SK-N-SH (cell line): ENCODE measurements at regions not wholly inside any gene's neighbourhood (a gene's known extent, or its start where the extent isn't known, plus 50 kb on each side); places are given as distances from the start of the nearest gene placed in this dataset.

Experiments used
- CTCF ChIA-PET: fragments of 300-600, 350-600 bp; formaldehyde crosslinking; extraction: SDS; loops from one replicate; lab custom pipeline; 2021; lab: Yijun Ruan, JAX
- POLR2A ChIA-PET: fragments of 350-600 bp; sonication (Branson Sonifier 250); formaldehyde crosslinking; extraction: SDS; loops from one replicate; lab custom pipeline; 2020; ENCODE audit warnings: antibody characterized with exemption, inconsistent platforms; lab: Yijun Ruan, JAX
- DNase-seq: peaks from one replicate; pipeline ENCODE4 v3.0.0; 2012
- H2AFZ ChIP-seq: fragments of 200-600 bp; sonication (generic); 2 replicates; pipeline ENCODE4 v1.8.1; 2016; ENCODE audit warnings: antibody characterized with exemption, mild to moderate bottlenecking, low read depth
- H3F3A ChIP-seq: fragments of 200-600 bp; sonication (generic); replicated peaks from 2 replicates; pipeline ENCODE3; 2016; ENCODE audit warnings: antibody characterized with exemption, mild to moderate bottlenecking; ENCODE audit not compliant: insufficient read depth
- H3K27ac ChIP-seq, 2 experiments: fragments of 200-500 bp in 1 of 2; fragments of 200-600 bp in 1 of 2; sonication (Bioruptor generic) in 1 of 2; sonication (generic), shearing (Covaris generic) in 1 of 2; 2 replicates each; pipeline versions ENCODE4 v1.5.1 to v1.6.1; 2014 to 2016; ENCODE audit warnings: low read depth in 2 of 2, inconsistent platforms in 1 of 2, low read length in 1 of 2, mild to moderate bottlenecking in 1 of 2, mixed read lengths in 1 of 2
- H3K27me3 ChIP-seq: fragments of 200-600 bp; sonication (generic), shearing (Covaris generic); 2 replicates; pipeline ENCODE4 v1.6.1; 2016; ENCODE audit warnings: mixed run types; ENCODE audit not compliant: insufficient read depth
- H3K36me3 ChIP-seq, 2 experiments: fragments of 200-500 bp in 1 of 2; fragments of 200-600 bp in 1 of 2; sonication (Bioruptor generic) in 1 of 2; sonication (generic) in 1 of 2; replicated peaks in 1 of 2; 2 replicates each; pipeline versions ENCODE3 to v1.5.1; 2014 to 2016; ENCODE audit warnings: low read length in 1 of 2, mild to moderate bottlenecking in 1 of 2; ENCODE audit not compliant: insufficient read depth in 2 of 2, control insufficient read depth in 1 of 2
- H3K4me1 ChIP-seq, 2 experiments: fragments of 200-500 bp in 1 of 2; fragments of 200-600 bp in 1 of 2; sonication (Bioruptor generic) in 1 of 2; sonication (generic), shearing (Covaris generic) in 1 of 2; 2 replicates each; pipeline versions ENCODE4 v1.5.1 to v1.6.1; 2014 to 2016; ENCODE audit warnings: low read depth in 1 of 2, low read length in 1 of 2, mixed run types in 1 of 2; ENCODE audit not compliant: insufficient read depth in 2 of 2, control insufficient read depth in 1 of 2
- H3K4me2 ChIP-seq: fragments of 200-600 bp; sonication (generic), shearing (Covaris generic); 2 replicates; pipeline ENCODE4 v1.6.1; 2017; ENCODE audit warnings: mixed run types
- H3K4me3 ChIP-seq, 2 experiments: fragments of 200-500 bp in 1 of 2; fragments of 200-600 bp in 1 of 2; sonication (Bioruptor generic) in 1 of 2; sonication (generic), shearing (Covaris generic) in 1 of 2; 2 replicates each; pipeline versions ENCODE4 v1.5.1 to v1.8.1; 2014 to 2016; ENCODE audit warnings: low read depth in 2 of 2, inconsistent platforms in 1 of 2, low read length in 1 of 2, mild to moderate bottlenecking in 1 of 2, mixed read lengths in 1 of 2, moderate library complexity in 1 of 2
- H3K79me2 ChIP-seq: fragments of 200-600 bp; sonication (generic); 2 replicates; pipeline ENCODE4 v1.8.1; 2017; ENCODE audit warnings: mild to moderate bottlenecking; ENCODE audit not compliant: insufficient read depth
- H3K9ac ChIP-seq: fragments of 200-600 bp; sonication (generic); 2 replicates; pipeline ENCODE4 v1.6.1; 2017; ENCODE audit warnings: mixed run types
- H3K9me2 ChIP-seq: fragments of 200-600 bp; sonication (generic); 2 replicates; pipeline ENCODE4 v1.6.1; 2017; ENCODE audit warnings: mixed run types
- H3K9me3 ChIP-seq: fragments of 200-600 bp; sonication (generic); 2 replicates; pipeline ENCODE4 v1.6.1; 2017; ENCODE audit warnings: mixed run types, mild to moderate bottlenecking, moderate library complexity
- H4K20me1 ChIP-seq: fragments of 200-600 bp; sonication (generic); 2 replicates; pipeline ENCODE4 v1.6.1; 2017; ENCODE audit warnings: mild to moderate bottlenecking, mixed run types; ENCODE audit not compliant: insufficient read depth
- CHD2 ChIP-seq: fragments of 150-350 bp; IDR thresholded peaks from 2 replicates; pipeline ENCODE4 v1.6.1; 2018; ENCODE audit warnings: low read length; ENCODE audit not compliant: partially characterized antibody
- ELF1 ChIP-seq: IDR thresholded peaks from 2 replicates; pipeline ENCODE4 v1.4.0; 2012
- EZH2phosphoT487 ChIP-seq: fragments of 200-600 bp; sonication (generic); IDR thresholded peaks from 2 replicates; pipeline ENCODE4 v1.6.1; 2017; ENCODE audit warnings: low read depth, mixed run types, mild to moderate bottlenecking, antibody characterized with exemption, moderate library complexity, borderline replicate concordance
- GATA2 ChIP-seq: sonication (generic); formaldehyde crosslinking; IDR thresholded peaks from 2 replicates; pipeline ENCODE4 v1.5.0; 2020; ENCODE audit warnings: mild to moderate bottlenecking, missing genetic modification reagents
- MEF2A ChIP-seq: IDR thresholded peaks from 2 replicates; pipeline ENCODE4 v1.4.0; 2012; ENCODE audit warnings: low read depth, borderline replicate concordance
- MXI1 ChIP-seq: IDR thresholded peaks from 2 replicates; pipeline ENCODE4 v1.6.1; 2012; ENCODE audit warnings: mild to moderate bottlenecking, low read depth, low read length, improper control_type of control experiment
- NFIC ChIP-seq: IDR thresholded peaks from 2 replicates; pipeline ENCODE4 v1.4.0; 2012; ENCODE audit warnings: borderline replicate concordance
- RAD21 ChIP-seq: IDR thresholded peaks from 2 replicates; pipeline ENCODE4 v1.6.1; 2012; ENCODE audit warnings: mild to moderate bottlenecking, low read length
- RFX5 ChIP-seq: IDR thresholded peaks from 2 replicates; pipeline ENCODE4 v1.6.1; 2012; ENCODE audit warnings: mild to moderate bottlenecking, improper control_type of control experiment, low read length
- RXRA ChIP-seq: IDR thresholded peaks from 2 replicates; pipeline ENCODE4 v1.4.0; 2012; ENCODE audit warnings: low read depth, mild to moderate bottlenecking, borderline replicate concordance
- TAF1 ChIP-seq: IDR thresholded peaks from 2 replicates; pipeline ENCODE4 v1.6.1; 2012; ENCODE audit warnings: low read depth, mild to moderate bottlenecking, low read length, moderate library complexity, borderline replicate concordance
- TEAD4 ChIP-seq: IDR thresholded peaks from 2 replicates; pipeline ENCODE4 v1.4.0; 2012; ENCODE audit warnings: mild to moderate bottlenecking, borderline replicate concordance; ENCODE audit not compliant: insufficient read depth
- WGBS: methylation state at CpG from one replicate; pipeline ENCODE4 v1.1.6; 2017; ENCODE audit warnings: low lambda C conversion rate; 5-methylcytosine and 5-hydroxymethylcytosine counted together
- TF ChIP-seq, protein P1 (sequence below): fragments of 150-350 bp; IDR thresholded peaks from 2 replicates; pipeline ENCODE4 v1.6.1; 2017; ENCODE audit warnings: antibody characterized with exemption, low read length, low read depth, borderline replicate concordance
- TF ChIP-seq, protein P2 (sequence below): fragments of 150-350 bp; IDR thresholded peaks from 2 replicates; pipeline ENCODE4 v1.6.1; 2016; ENCODE audit warnings: mild to moderate bottlenecking, low read depth, low read length
- TF ChIP-seq, protein P3 (sequence below): IDR thresholded peaks from 2 replicates; pipeline ENCODE4 v1.4.0; 2012; ENCODE audit warnings: low read depth
- TF ChIP-seq, protein P4 (sequence below): IDR thresholded peaks from 2 replicates; pipeline ENCODE4 v1.4.0; 2012; ENCODE audit warnings: low read depth, borderline replicate concordance
- TF ChIP-seq, protein P5 (sequence below): IDR thresholded peaks from 2 replicates; pipeline ENCODE4 v1.4.0; 2012; ENCODE audit warnings: low read depth, borderline replicate concordance

DNA sequence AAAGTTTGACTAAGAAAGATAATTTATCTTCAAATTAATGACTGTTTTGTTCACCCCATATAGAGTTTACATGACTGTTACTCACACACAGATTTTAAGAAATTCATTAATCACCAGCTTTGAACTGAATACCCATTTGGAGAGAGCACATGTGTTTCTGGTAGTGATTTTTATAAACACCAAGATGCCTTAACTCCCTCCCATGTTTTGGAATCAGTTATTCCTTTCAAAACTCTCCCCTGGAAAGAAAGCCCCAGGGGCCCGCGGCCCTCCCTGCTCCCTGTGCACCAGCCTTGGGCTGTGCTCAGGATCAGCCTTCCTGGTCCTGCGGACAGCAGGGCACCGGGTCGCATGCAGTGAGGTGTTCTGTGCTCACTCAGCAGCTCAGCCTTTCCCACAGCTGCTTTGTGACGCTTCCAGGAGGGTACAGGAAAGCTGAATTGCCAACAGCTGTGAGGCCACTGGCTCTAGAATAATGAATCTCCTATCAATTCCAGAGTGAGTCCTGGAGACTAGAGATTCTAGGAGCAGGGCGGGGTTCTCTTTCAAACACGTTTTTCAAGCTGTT is 483.2 kb downstream of the EFNB2 start:
- Histone ChIP-seq H4K20me1 (no peaks in the 10 kb centered on the region), H3K27me3 (no peaks in the 10 kb centered on the region), H2AFZ (no peak overlapping the region), H3K79me2 (no peaks in the 10 kb centered on the region), H3K9me3 (no peaks in the 10 kb centered on the region), H3K9ac (no peak overlapping the region), H3K4me1 (peaks cover 0 to 3% of the 10 kb centered on the region in 2 experiments; a peak in 1 of 4 replicates), H3K4me2 (no peak overlapping the region), H3K36me3 (no peaks in the 10 kb centered on the region), H3K4me3 (no peak overlapping the region), H3F3A (peaks cover 5% of the 10 kb centered on the region), H3K9me2 (no peaks in the 10 kb centered on the region), H3K27ac (no peak overlapping the region)
- POLR2A ChIA-PET: no interaction called here
- CTCF ChIA-PET: interaction anchor here (0.5 to 1.9 kb wide), 2 partner anchors 15 to 417 kb away, joined by 3 to 6 read pairs; no protein-coding TSS in a partner anchor
- TF ChIP-seq, protein P1, sequence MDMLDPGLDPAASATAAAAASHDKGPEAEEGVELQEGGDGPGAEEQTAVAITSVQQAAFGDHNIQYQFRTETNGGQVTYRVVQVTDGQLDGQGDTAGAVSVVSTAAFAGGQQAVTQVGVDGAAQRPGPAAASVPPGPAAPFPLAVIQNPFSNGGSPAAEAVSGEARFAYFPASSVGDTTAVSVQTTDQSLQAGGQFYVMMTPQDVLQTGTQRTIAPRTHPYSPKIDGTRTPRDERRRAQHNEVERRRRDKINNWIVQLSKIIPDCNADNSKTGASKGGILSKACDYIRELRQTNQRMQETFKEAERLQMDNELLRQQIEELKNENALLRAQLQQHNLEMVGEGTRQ: no peak
- TF ChIP-seq, protein P2, sequence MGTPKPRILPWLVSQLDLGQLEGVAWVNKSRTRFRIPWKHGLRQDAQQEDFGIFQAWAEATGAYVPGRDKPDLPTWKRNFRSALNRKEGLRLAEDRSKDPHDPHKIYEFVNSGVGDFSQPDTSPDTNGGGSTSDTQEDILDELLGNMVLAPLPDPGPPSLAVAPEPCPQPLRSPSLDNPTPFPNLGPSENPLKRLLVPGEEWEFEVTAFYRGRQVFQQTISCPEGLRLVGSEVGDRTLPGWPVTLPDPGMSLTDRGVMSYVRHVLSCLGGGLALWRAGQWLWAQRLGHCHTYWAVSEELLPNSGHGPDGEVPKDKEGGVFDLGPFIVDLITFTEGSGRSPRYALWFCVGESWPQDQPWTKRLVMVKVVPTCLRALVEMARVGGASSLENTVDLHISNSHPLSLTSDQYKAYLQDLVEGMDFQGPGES: no peak
- TF ChIP-seq RXRA: no peak
- TF ChIP-seq RAD21: no peak
- no peak for TF ChIP-seq CHD2
- TF ChIP-seq TEAD4: no peak
- peak; percentile 20 for DNase-seq
- 69% methylated on average over 6 of the region's 8 CpGs for WGBS

DNA sequence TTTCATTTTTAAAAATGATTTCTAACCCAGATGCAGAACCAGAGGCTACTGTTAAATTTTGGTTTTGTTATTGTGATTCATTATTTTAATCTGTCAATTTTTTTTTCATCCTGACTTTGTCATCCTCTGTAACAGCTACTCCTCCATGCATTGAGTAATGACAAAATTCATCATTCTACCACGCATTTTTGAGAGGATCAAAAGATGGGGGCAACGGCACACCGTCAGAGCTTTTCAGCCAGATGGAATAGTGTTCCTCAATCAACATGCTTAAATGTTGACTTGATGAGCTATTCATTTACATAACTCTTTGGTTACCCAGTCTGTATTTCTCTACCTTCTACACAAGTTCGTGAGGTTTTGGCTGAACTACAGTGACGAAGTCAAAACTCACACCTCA is 486.3 kb downstream of the EFNB2 start:
- Histone ChIP-seq H3K27ac (no peak overlapping the region), H3K27me3 (no peaks in the 10 kb centered on the region), H3F3A (peaks cover 5% of the 10 kb centered on the region), H4K20me1 (no peaks in the 10 kb centered on the region), H3K9ac (no peak overlapping the region), H3K79me2 (no peaks in the 10 kb centered on the region), H2AFZ (no peak overlapping the region), H3K4me3 (no peak overlapping the region), H3K36me3 (no peaks in the 10 kb centered on the region), H3K9me3 (no peaks in the 10 kb centered on the region), H3K9me2 (no peaks in the 10 kb centered on the region), H3K4me1 (peaks cover 0 to 3% of the 10 kb centered on the region in 2 experiments; a peak in 1 of 4 replicates), H3K4me2 (no peak overlapping the region)
- TF ChIP-seq MXI1 (no peak), GATA2 (CRISPR knock-in tag) (no peak), RFX5 (no peak), CHD2 (no peak), NFIC (no peak), MEF2A (no peak), EZH2phosphoT487 (no peak), ELF1 (no peak), TAF1 (no peak)
- TF ChIP-seq, protein P3, sequence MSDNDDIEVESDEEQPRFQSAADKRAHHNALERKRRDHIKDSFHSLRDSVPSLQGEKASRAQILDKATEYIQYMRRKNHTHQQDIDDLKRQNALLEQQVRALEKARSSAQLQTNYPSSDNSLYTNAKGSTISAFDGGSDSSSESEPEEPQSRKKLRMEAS: no peak
- TF ChIP-seq, protein P4, sequence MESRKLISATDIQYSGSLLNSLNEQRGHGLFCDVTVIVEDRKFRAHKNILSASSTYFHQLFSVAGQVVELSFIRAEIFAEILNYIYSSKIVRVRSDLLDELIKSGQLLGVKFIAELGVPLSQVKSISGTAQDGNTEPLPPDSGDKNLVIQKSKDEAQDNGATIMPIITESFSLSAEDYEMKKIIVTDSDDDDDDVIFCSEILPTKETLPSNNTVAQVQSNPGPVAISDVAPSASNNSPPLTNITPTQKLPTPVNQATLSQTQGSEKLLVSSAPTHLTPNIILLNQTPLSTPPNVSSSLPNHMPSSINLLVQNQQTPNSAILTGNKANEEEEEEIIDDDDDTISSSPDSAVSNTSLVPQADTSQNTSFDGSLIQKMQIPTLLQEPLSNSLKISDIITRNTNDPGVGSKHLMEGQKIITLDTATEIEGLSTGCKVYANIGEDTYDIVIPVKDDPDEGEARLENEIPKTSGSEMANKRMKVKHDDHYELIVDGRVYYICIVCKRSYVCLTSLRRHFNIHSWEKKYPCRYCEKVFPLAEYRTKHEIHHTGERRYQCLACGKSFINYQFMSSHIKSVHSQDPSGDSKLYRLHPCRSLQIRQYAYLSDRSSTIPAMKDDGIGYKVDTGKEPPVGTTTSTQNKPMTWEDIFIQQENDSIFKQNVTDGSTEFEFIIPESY: no peak
- TF ChIP-seq, protein P5, sequence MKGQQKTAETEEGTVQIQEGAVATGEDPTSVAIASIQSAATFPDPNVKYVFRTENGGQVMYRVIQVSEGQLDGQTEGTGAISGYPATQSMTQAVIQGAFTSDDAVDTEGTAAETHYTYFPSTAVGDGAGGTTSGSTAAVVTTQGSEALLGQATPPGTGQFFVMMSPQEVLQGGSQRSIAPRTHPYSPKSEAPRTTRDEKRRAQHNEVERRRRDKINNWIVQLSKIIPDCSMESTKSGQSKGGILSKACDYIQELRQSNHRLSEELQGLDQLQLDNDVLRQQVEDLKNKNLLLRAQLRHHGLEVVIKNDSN: no peak
- WGBS: 81% methylated on average over 5 of the region's 5 CpGs
- POLR2A ChIA-PET: interaction anchor here (0.7 kb wide), 1 partner anchor 470 kb away, joined by 3 read pairs; no protein-coding TSS in a partner anchor
- CTCF ChIA-PET: interaction anchor here (0.7 to 1.3 kb wide), 2 partner anchors 12 to 1017 kb away, joined by 3 to 4 read pairs; no protein-coding TSS in a partner anchor
- DNase-seq: no peak
